Lung microvascular endothelial cell (primary cell): ENCODE measurements at regions not wholly inside any gene's neighbourhood (a gene's known extent, or its start where the extent isn't known, plus 50 kb on each side); places are given as distances from the start of the nearest gene placed in this dataset.

Experiments used
- DNase-seq, 2 donors: peaks; one replicate each; pipeline versions ENCODE4 v3.0.0 to v3.0.0-alpha.2; 2010; ENCODE audit warnings: low read depth in 2 of 2

- DNase-seq, result no peak
Measured at GRCh38 chr1:229999004-229999670, 67.9 kb upstream of the GALNT2 start.

- no peak for DNase-seq
Measured at GRCh38 chr1:230000493-230001184, 66.4 kb upstream of the GALNT2 start.

- DNase-seq, result no peak
Measured at GRCh38 chr1:230002164-230002803, 64.8 kb upstream of the GALNT2 start.

- DNase-seq, result no peak
Measured at GRCh38 chr1:230003409-230003808, 63.6 kb upstream of the GALNT2 start.

- no peak for DNase-seq
Measured at GRCh38 chr1:230005040-230005439, 62.0 kb upstream of the GALNT2 start.

GRCh38 chr1:230008721-230009120 is 58.3 kb upstream of the GALNT2 start:
- no peak for DNase-seq

- DNase-seq, result no peak
Measured at GRCh38 chr1:230009611-230010313, 57.3 kb upstream of the GALNT2 start.

GRCh38 chr1:230010603-230011332 is 56.3 kb upstream of the GALNT2 start:
- DNase-seq, result no peak

- peak in 1 of 2 donors; percentile 6 for DNase-seq
Measured at GRCh38 chr1:230011333-230012092, 55.5 kb upstream of the GALNT2 start.

- DNase-seq, result no peak
Measured at GRCh38 chr1:230012093-230012393, 55.0 kb upstream of the GALNT2 start.

- DNase-seq, result no peak
Measured at GRCh38 chr1:230012741-230013140, 54.3 kb upstream of the GALNT2 start.

- no peak for DNase-seq
Measured at GRCh38 chr1:230016159-230016558, 50.9 kb upstream of the GALNT2 start.
